Dermis microvascular lymphatic vessel endothelial cell (primary cell): ENCODE measurements at regions not wholly inside any gene's neighbourhood (a gene's known extent, or its start where the extent isn't known, plus 50 kb on each side); places are given as distances from the start of the nearest gene placed in this dataset.

Experiments used
- DNase-seq, 2 donors: peaks; one replicate each; pipeline versions ENCODE4 v3.0.0 to v3.0.0-alpha.2; 2010; ENCODE audit warnings: low read depth in 2 of 2

- peak; percentile 99 for DNase-seq
These were observed 449.8 kb downstream of the C4orf33 start for GRCh38 chr4:129545599-129546278.

- DNase-seq, result peak; percentile 26 to 52
These were observed 450.6 kb downstream of the C4orf33 start for GRCh38 chr4:129546531-129546930.

GRCh38 chr4:129550281-129550785, 454.4 kb downstream of the C4orf33 start:
- peak; percentile 83 to 87 for DNase-seq

GRCh38 chr4:129561280-129561679, 465.3 kb downstream of the C4orf33 start:
- DNase-seq, result no peak

GRCh38 chr4:129561886-129562671, 466.1 kb downstream of the C4orf33 start:
- DNase-seq, result peak in 1 of 2 donors; percentile 77

- DNase-seq, result no peak
These were observed 469.3 kb downstream of the C4orf33 start for GRCh38 chr4:129565214-129565613.

- no peak for DNase-seq
These were observed 474.4 kb downstream of the C4orf33 start for GRCh38 chr4:129570326-129570725.

- DNase-seq, result peak; percentile 28 to 65
These were observed 482.4 kb downstream of the C4orf33 start for GRCh38 chr4:129578336-129578735.

GRCh38 chr4:129581305-129581704, 485.4 kb downstream of the C4orf33 start:
- DNase-seq, result no peak

GRCh38 chr4:129583868-129584267, 487.9 kb downstream of the C4orf33 start:
- no peak for DNase-seq

- DNase-seq, result no peak
These were observed 502.6 kb downstream of the C4orf33 start for GRCh38 chr4:129598582-129598981.

GRCh38 chr4:129600898-129601297, 504.9 kb downstream of the C4orf33 start:
- DNase-seq, result no peak

GRCh38 chr4:129602447-129602846, 506.5 kb downstream of the C4orf33 start:
- DNase-seq, result no peak

GRCh38 chr4:129603241-129603931, 507.4 kb downstream of the C4orf33 start:
- DNase-seq, result no peak

GRCh38 chr4:129604632-129605255, 508.8 kb downstream of the C4orf33 start:
- DNase-seq, result no peak

GRCh38 chr4:129614611-129615010, 518.7 kb downstream of the C4orf33 start:
- DNase-seq, result no peak

- no peak for DNase-seq
These were observed 526.6 kb downstream of the C4orf33 start for GRCh38 chr4:129622566-129622965.

GRCh38 chr4:129623233-129623875, 527.4 kb downstream of the C4orf33 start:
- no peak for DNase-seq

GRCh38 chr4:129641179-129641578, 545.2 kb downstream of the C4orf33 start:
- DNase-seq, result peak; percentile 45 to 67

- no peak for DNase-seq
These were observed 549.5 kb downstream of the C4orf33 start for GRCh38 chr4:129645461-129645860.

- DNase-seq, result no peak
These were observed 572.1 kb downstream of the C4orf33 start for GRCh38 chr4:129668092-129668491.
